ENCODE measurements at regions not wholly inside any gene's neighbourhood (a gene's known extent, or its start where the extent isn't known, plus 50 kb on each side); places are given as distances from the start of the nearest gene placed in this dataset.
"Not testable (repeated sequence)": the region's sequence is repeated elsewhere in the genome, so short reads cannot be mapped to it uniquely, and the experiment has no call there.

GRCh38 chr14:53368066-53368465 is 214.9 kb upstream of the DDHD1 start (continued):
- TF ChIP-seq BHLHE40 (IDR thresholded peaks at IDR 0.05; ENCODE audit: low read depth, low read length), result no peak

- H3K27ac ChIP-seq, result no peak overlapping the region
- 77% methylated on average over 4 of the region's 4 CpGs for WGBS (ENCODE audit: missing lambda C conversion rate)
- no peak for TF ChIP-seq CBX2 (IDR thresholded peaks at IDR 0.05; ENCODE audit: borderline replicate concordance, low read depth)
- POLR2A ChIA-PET, result no interaction called here
- CTCF ChIA-PET, result interaction anchor here (0.9 to 1.1 kb wide), 2 partner anchors 16 to 150 kb away, joined by 3 read pairs; no protein-coding TSS in a partner anchor
- peaks cover 16% of the 10 kb centered on the region for H3K4me1 ChIP-seq
- ATAC-seq, result no peak
- no peak for DNase-seq (ENCODE audit: low read depth in 1 of 2, low spot score in 1 of 2)
- no peaks in the 10 kb centered on the region for H3K9me3 ChIP-seq
- no peak for FAIRE-seq
- no peak overlapping the region for H3K4me3 ChIP-seq
- no peak overlapping the region for H3K4me2 ChIP-seq
Measured at GRCh38 chr14:53367644-53368026, 214.5 kb upstream of the DDHD1 start.

- H3K4me3 ChIP-seq, result no peak overlapping the region
- no peak for FAIRE-seq
- TF ChIP-seq CEBPB (IDR thresholded peaks at IDR 0.05) (no peak), CHD2 (IDR thresholded peaks at IDR 0.05; ENCODE audit: low read length, partially characterized antibody) (no peak), POLR2A (IDR thresholded peaks at IDR 0.05; ENCODE audit: low read length) (no peak), ZC3H11A (IDR thresholded peaks at IDR 0.05) (no peak), MAFK (IDR thresholded peaks at IDR 0.05; ENCODE audit: partially characterized antibody) (no peak), RFX5 (IDR thresholded peaks at IDR 0.05) (no peak), ELK1 (IDR thresholded peaks at IDR 0.05; ENCODE audit: low read depth, low read length) (no peak), ATOH8 (CRISPR knock-in tag; IDR thresholded peaks at IDR 0.05; ENCODE audit: low read depth) (no peak)
- DNase-seq (ENCODE audit: low read depth in 1 of 2, low spot score in 1 of 2), result no peak
- no peak for ATAC-seq
- no peak overlapping the region for H3K27ac ChIP-seq
- H3K9me3 ChIP-seq, result no peaks in the 10 kb centered on the region
- no peak overlapping the region for H3K4me2 ChIP-seq
- 80% methylated on average over 3 of the region's 3 CpGs for WGBS (ENCODE audit: missing lambda C conversion rate)
- ChIA-PET POLR2A (no interaction called here), CTCF (no interaction called here)
- H3K4me1 ChIP-seq, result peaks cover 16% of the 10 kb centered on the region
Measured at GRCh38 chr14:53365486-53366130, 212.5 kb upstream of the DDHD1 start.

- H3K4me3 ChIP-seq; DNase-seq (ENCODE audit: low read depth in 1 of 2, low spot score in 1 of 2); ATAC-seq; POLR2A ChIA-PET; H3K4me1 ChIP-seq; H3K9me3 ChIP-seq; FAIRE-seq; H3K4me2 ChIP-seq; H3K27ac ChIP-seq: not testable (repeated sequence)
- CTCF ChIA-PET, result interaction anchor here (1.2 kb wide), 1 partner anchor 13 kb away, joined by 3 read pairs; no protein-coding TSS in a partner anchor
- 86% methylated on average over 2 of the region's 2 CpGs for WGBS (ENCODE audit: missing lambda C conversion rate)
Measured at GRCh38 chr14:53362916-53363315, 209.8 kb upstream of the DDHD1 start.

GRCh38 chr14:53360829-53361228 is 207.7 kb upstream of the DDHD1 start:
- ATAC-seq (no peak), DNase-seq (ENCODE audit: low read depth in 1 of 2, low spot score in 1 of 2) (no peak), FAIRE-seq (no peak)
- TF ChIP-seq TFCP2L1 (CRISPR knock-in tag; IDR thresholded peaks at IDR 0.05) (no peak), ELK1 (IDR thresholded peaks at IDR 0.05; ENCODE audit: low read depth, low read length) (no peak), RFX5 (IDR thresholded peaks at IDR 0.05) (no peak), REST (IDR thresholded peaks at IDR 0.05) (no peak), EP300 (IDR thresholded peaks at IDR 0.05) (no peak), FOSB (CRISPR knock-in tag; IDR thresholded peaks at IDR 0.05) (no peak)
- ChIA-PET CTCF (interaction anchor here (1.9 kb wide), 1 partner anchor 65 kb away, joined by 6 read pairs; no protein-coding TSS in a partner anchor), POLR2A (no interaction called here)
- Histone ChIP-seq H3K9me3 (no peaks in the 10 kb centered on the region), H3K4me1 (peaks cover 2% of the 10 kb centered on the region; the same call in 2 of the 3 replicates), H3K4me2 (no peak overlapping the region), H3K4me3 (no peak overlapping the region), H3K27ac (no peak overlapping the region)

Measured in A549 (cell line).